Right lobe of liver (tissue), 6 donors: ENCODE measurements at regions not wholly inside any gene's neighbourhood (a gene's known extent, or its start where the extent isn't known, plus 50 kb on each side); places are given as distances from the start of the nearest gene placed in this dataset.
A peak's percentile ranks its signal among the peaks of the same experiment; 100 is the strongest.

ENCODE experiments used
- ATAC-seq, 4 donors: fragments of 200-7000 bp; cut with Tn5 transposase; one replicate each; pipeline ENCODE4 v1.9.1; 2020; ENCODE audit warnings: mild to moderate bottlenecking in 4 of 4, moderate library complexity in 4 of 4
- DNase-seq, 3 donors: peaks; one replicate each; pipeline ENCODE4 v3.0.0-alpha.2; 2020
- H3K27ac ChIP-seq, 3 donors: fragments of 200-600 bp; one replicate each; pipeline ENCODE4 v1.8.0; 2022
- H3K27me3 ChIP-seq, 2 donors: fragments of 200-600 bp; one replicate each; pipeline ENCODE4 v1.8.0; 2022
- H3K36me3 ChIP-seq, 4 donors: fragments of 200-600 bp; sonication (generic) in 1 of 4; one replicate each; pipeline versions ENCODE4 v1.5.1 to v1.8.0; 2017 to 2022; ENCODE audit warnings: control low read depth in 1 of 4
- H3K4me1 ChIP-seq, 4 donors: fragments of 200-600 bp; sonication (generic) in 1 of 4; one replicate each; pipeline versions ENCODE4 v1.5.1 to v1.8.0; 2017 to 2022; ENCODE audit warnings: control low read depth in 1 of 4
- H3K4me3 ChIP-seq, 3 donors: fragments of 200-600 bp; one replicate each; pipeline ENCODE4 v1.8.0; 2022
- H3K9me3 ChIP-seq, 4 donors: fragments of 200-600 bp; sonication (generic) in 1 of 4; one replicate each; pipeline versions ENCODE4 v1.5.1 to v1.8.0; 2017 to 2022; ENCODE audit warnings: control low read depth in 1 of 4
- POLR2A ChIP-seq: fragments of 450-650 bp; IDR thresholded peaks from one replicate; pipeline ENCODE4 v1.6.1; 2017; ENCODE audit warnings: antibody characterized with exemption, mild to moderate bottlenecking
- WGBS: methylation state at CpG from one replicate; pipeline ENCODE4 v1.1.6; 2018; ENCODE audit warnings: low coverage, low lambda C conversion rate; ENCODE audit not compliant: insufficient coverage; ENCODE audit errors: missing lambda C conversion rate; 5-methylcytosine and 5-hydroxymethylcytosine counted together
- intact Hi-C, 2 donors: fragments of 100-400 bp; cut with DNase I; formaldehyde crosslinking; loops; one replicate each; pipeline versions ENCODE4 v1.11.2 to v1.14.1; 2022
- TF ChIP-seq, protein P1 (sequence below), 4 donors: fragments of 200-600 bp in 3 of 4; fragments of 450-650 bp in 1 of 4; IDR thresholded peaks; one replicate each; pipeline versions ENCODE4 v1.5.1 to v1.8.0; 2016 to 2022; ENCODE audit warnings: antibody characterized with exemption in 4 of 4, mild to moderate bottlenecking in 2 of 4
- donor health status: DM: no; HTN: yes; CAD: no.
- donor health status: DM: no; HTN: no; CAD: no.
- donor health status: DM: no; HTN: no; CAD: no.
- donor health status: DM: no; HTN: yes; CAD: no.
- donor health status: DM: no; HTN: yes; CAD: no.

DNA sequence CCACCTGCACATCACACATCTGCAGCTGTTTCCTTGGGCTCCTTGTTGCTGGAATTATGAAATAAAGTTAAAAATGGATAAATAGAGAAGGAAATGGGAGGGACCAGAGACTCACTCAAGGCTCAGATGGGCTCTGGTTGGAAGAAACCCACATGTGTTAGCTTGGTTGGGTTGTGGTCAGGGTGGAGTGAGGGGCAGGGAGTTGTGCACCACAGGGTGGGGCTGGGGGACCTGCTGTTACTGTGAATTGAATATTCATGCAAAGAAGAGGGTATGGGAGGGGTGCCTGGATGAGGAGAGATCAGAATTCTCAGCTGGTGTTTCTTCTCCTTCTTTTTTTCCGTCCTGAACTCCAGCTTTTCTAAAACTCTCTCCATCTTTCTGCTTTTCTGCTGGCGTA lies 320.7 kb downstream of the MAP2K4 start:
- WGBS: 36% methylated on average over 2 of the region's 2 CpGs
- H3K4me3 ChIP-seq: no peak overlapping the region
- TF ChIP-seq, protein P1, sequence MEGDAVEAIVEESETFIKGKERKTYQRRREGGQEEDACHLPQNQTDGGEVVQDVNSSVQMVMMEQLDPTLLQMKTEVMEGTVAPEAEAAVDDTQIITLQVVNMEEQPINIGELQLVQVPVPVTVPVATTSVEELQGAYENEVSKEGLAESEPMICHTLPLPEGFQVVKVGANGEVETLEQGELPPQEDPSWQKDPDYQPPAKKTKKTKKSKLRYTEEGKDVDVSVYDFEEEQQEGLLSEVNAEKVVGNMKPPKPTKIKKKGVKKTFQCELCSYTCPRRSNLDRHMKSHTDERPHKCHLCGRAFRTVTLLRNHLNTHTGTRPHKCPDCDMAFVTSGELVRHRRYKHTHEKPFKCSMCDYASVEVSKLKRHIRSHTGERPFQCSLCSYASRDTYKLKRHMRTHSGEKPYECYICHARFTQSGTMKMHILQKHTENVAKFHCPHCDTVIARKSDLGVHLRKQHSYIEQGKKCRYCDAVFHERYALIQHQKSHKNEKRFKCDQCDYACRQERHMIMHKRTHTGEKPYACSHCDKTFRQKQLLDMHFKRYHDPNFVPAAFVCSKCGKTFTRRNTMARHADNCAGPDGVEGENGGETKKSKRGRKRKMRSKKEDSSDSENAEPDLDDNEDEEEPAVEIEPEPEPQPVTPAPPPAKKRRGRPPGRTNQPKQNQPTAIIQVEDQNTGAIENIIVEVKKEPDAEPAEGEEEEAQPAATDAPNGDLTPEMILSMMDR (IDR thresholded peaks at IDR 0.05): no peak
- TF ChIP-seq POLR2A: no peak
- no peaks in the 10 kb centered on the region for H3K36me3 ChIP-seq
- no peaks in the 10 kb centered on the region for H3K4me1 ChIP-seq
- peaks cover 0 to 6% of the 10 kb centered on the region in 2 donors for H3K27me3 ChIP-seq
- H3K27ac ChIP-seq: no peak overlapping the region
- ATAC-seq: no peak
- intact Hi-C loops: no loop called here
- no peak for DNase-seq
- no peaks in the 10 kb centered on the region for H3K9me3 ChIP-seq

DNA sequence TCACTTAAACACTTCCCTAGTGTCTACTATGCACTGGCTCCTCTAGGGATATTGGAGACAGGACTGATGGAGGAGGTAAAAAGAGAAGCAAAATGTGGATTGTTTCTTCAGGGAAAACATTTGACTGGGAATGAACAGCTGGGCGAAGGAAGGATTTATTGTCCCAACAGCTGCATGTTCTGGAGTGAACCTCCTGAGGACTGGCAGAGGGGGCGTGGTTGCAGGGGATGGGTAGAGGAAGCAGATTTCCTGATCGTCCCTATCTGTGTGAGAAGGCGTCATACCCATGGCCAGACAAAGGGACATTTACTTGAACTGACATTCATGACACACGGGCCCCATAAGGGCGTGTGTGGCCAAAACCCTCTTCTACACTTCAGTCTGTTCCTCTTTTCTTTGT lies 321.5 kb downstream of the MAP2K4 start:
- intact Hi-C loops: no loop called here
- TF ChIP-seq, protein P1 (IDR thresholded peaks at IDR 0.05): no peak
- TF ChIP-seq POLR2A: no peak
- no peaks in the 10 kb centered on the region for H3K4me1 ChIP-seq
- no peak overlapping the region for H3K27ac ChIP-seq
- H3K27me3 ChIP-seq: peaks cover 0 to 6% of the 10 kb centered on the region in 2 donors
- no peak for DNase-seq
- no peak for ATAC-seq
- H3K4me3 ChIP-seq: no peak overlapping the region
- H3K36me3 ChIP-seq: no peaks in the 10 kb centered on the region
- WGBS: 49% methylated on average over 5 of the region's 6 CpGs
- no peaks in the 10 kb centered on the region for H3K9me3 ChIP-seq

DNA sequence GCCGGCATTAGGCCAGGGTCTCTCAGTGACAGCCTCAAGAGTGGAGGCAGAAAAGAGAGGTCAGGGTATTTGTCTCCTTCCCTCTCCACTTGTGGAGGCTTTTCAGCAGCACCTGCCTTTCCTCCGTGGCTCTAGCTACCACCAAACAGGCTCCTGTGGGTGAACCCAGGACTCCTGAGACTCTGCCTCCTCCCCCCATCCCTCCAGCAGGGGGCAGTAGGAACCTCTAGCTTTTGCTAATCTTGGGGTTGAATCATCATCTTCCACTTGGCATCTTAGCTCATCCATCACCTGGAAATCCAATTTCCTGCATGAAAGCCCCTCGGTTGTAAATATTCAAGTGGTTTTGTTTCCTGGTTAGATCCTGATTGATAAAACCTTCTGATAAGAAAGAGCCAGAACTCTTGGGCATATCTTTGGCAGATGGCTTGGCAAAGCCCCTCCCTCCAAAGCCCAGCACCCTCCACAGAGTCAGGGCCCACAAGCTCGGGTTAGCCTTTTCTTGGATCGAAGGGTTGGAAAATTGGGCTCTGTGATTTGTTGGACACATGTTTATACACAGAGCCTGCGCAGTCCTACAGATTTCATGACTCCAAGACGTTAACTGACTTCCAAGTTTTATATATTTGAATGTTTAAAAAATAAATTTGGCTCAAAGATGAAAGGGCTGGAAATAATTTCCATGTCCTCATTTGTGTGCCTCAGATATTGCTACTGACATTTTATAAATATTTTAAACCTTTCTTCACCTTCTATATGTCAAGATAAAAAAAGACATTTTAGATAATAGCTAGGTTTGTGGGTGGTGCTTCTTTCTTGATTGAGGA lies 322.1 kb downstream of the MAP2K4 start:
- DNase-seq (no peak), ATAC-seq (no peak)
- no peak overlapping the region for H3K4me3 ChIP-seq
- H3K27ac ChIP-seq: no peak overlapping the region
- WGBS: 36% methylated on average over 7 of the region's 7 CpGs
- peaks cover 0 to 6% of the 10 kb centered on the region in 2 donors for H3K27me3 ChIP-seq
- TF ChIP-seq, protein P1 (IDR thresholded peaks at IDR 0.05): peak in 1 of 4 donors; percentile 16
- TF ChIP-seq POLR2A: no peak
- H3K4me1 ChIP-seq: no peaks in the 10 kb centered on the region
- H3K36me3 ChIP-seq: no peaks in the 10 kb centered on the region
- no peaks in the 10 kb centered on the region for H3K9me3 ChIP-seq
- intact Hi-C loops: no loop called here

DNA sequence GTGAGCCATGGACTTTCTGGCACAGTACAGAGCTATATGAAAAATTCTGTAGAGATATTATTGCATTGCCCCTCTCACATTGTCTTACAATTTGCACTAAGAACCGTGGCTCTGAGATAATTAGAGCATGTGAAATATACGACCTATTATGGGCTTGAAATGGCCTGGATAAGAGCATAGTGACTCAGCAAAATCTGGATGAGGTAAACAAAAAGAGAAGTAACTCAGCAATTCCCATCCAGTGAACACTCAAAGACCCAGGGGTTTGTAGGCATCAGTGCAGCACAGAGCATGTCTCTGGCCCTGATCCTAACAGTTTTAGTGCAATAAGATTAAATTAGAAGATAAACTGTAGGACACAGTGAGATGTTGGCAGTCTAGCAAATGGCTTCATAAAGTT lies 317.2 kb upstream of the MYOCD start:
- H3K4me3 ChIP-seq: no peak overlapping the region
- no peaks in the 10 kb centered on the region for H3K27me3 ChIP-seq
- WGBS: 13% methylated on average over 2 of the region's 2 CpGs
- H3K9me3 ChIP-seq: no peaks in the 10 kb centered on the region
- DNase-seq: no peak
- intact Hi-C loops: no loop called here
- no peaks in the 10 kb centered on the region for H3K4me1 ChIP-seq
- H3K27ac ChIP-seq: no peak overlapping the region
- TF ChIP-seq, protein P1 (IDR thresholded peaks at IDR 0.05): no peak
- no peak for TF ChIP-seq POLR2A
- no peaks in the 10 kb centered on the region for H3K36me3 ChIP-seq
- ATAC-seq: no peak
